ENCODE measurements at regions not wholly inside any gene's neighbourhood (a gene's known extent, or its start where the extent isn't known, plus 50 kb on each side); places are given as distances from the start of the nearest gene placed in this dataset.
A peak's percentile ranks its signal among the peaks of the same experiment; 100 is the strongest.

DNA sequence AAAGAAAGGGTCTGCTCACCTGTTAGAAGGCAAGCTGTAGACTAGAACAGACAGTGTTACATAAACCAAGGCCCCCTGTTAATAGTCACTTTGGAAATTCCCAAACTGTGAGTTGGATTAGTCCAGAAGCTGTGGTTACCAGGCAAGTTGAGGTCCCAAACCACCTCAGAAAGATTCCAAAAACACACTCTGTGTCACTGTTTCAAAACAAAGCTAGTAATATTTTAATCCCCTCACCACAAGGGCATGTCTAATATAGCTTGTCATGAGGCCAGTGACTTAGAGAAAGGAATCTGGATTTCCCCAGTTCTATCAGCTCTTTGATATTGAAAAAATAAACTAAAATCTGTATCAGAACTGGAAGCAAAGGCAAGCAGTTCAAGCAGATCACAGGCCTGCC is 244.6 kb downstream of the HAO1 start:
- peak; percentile 90 for DNase-seq (ENCODE audit: low read depth)

DNA sequence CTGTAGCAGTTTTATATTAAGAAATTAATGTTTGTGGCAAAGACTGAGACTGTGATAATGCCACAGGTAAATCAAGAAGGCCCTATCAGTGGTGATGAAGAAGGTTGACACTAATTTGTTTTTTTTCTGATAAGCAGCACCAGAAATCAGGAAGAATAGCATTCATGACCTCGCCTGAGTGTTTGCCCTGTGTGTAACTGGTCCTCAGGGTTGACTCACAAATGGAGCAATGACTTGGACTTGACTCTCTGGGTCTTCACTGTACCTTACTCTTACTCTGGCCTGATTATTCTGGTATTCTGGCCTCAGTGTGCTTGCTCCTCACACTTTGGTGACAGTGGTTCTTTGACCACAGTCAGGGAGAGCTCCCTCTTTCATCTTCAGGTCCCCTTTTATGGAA is 243.9 kb downstream of the HAO1 start:
- DNase-seq (ENCODE audit: low read depth), result peak; percentile 43

DNA sequence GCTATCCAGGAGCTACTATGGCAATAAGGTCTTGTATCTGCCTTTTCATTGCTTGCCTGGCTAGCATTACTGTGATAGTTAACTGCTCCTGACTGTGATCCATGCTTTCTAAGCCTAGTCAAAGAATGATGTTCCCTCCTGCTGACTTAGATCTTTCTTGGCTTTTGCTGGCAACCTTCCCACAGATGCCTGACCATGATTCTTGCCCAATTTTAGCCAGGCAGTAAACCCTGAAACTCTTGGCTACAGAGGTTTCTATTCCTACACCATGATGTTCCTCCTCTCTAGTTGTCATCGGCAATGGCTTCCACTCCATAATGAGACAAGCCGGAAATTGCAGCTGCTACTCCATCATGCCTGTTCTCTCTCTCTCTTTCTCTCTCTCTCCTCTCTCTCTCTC is 238.1 kb downstream of the HAO1 start:
- peak; percentile 59 for DNase-seq (ENCODE audit: low read depth)

DNA sequence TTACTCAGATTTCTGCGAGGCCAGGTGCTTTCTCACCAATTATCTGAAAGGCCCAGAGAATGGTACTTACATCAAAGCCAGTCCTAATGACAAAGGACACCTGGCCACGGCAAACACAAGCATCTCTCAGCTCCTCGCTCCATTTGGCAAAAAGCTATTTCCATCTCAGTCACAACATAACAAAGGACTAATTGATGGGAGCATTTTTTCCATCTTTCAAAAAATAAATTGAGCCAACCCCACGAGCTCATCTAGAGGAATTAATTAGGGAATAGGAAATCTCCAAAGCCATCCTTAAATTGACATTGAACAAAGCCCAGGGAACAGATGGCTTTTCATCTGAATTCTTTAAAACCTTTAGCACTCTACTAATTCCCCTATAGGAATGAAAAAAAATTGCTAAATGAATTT is 236.7 kb downstream of the HAO1 start:
- DNase-seq (ENCODE audit: low read depth), result no peak

DNA sequence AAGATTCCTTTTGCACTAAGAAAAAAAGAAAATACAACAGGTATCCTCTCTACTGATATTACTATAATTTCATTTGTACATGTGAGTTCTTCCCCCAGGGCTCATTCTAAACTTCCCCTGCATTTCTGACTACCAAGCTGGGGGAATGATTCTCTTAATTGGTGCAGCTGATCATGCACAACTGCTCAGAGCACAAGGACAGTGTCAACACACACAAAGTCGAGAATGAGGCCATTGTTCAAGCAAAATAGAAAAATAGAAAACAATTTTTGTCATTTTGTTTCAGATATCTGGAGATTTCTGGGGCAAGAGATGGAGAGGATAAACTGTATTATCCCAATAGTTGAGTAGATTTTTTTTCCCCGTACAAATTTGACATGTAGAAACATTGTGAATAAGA is 236.3 kb downstream of the HAO1 start:
- DNase-seq (ENCODE audit: low read depth), result no peak

DNA sequence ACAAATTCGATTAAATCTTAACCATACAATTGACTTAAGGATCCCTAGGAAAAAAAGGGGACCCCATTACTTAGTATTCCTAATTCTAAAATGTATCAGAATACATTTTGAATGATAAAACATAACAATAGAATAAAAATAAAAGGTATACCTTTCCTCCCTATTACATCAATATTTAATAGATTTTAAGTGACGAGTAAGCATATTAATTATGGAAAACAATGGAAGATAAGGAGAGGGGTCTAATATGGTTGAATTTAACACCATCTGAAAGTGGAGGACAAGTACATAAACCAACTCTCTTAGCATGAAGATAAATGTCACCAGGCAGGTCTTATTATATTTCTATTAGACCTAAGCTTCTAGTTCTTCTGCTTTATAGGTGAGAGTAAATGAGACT is 232.1 kb downstream of the HAO1 start:
- DNase-seq (ENCODE audit: low read depth), result no peak

DNA sequence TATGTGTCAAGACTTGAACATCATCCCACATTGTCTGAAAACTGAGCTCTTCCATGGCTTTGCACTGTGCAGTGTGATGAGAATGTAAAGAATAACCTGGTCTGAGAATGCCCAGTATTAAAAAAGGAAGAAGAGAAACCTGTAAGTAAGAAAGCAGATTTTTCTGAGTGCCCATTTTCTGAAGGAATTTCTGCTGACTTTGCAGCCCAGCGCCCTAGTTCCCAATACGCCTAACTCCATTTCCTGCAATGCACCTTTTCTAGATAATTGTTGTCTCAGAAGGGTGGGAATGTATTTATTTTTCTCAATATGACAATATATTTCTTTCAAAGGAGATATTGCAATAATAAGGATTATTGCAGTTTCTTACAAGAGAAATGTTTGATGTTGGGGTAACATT is 231.5 kb downstream of the HAO1 start:
- no peak for DNase-seq (ENCODE audit: low read depth)

DNA sequence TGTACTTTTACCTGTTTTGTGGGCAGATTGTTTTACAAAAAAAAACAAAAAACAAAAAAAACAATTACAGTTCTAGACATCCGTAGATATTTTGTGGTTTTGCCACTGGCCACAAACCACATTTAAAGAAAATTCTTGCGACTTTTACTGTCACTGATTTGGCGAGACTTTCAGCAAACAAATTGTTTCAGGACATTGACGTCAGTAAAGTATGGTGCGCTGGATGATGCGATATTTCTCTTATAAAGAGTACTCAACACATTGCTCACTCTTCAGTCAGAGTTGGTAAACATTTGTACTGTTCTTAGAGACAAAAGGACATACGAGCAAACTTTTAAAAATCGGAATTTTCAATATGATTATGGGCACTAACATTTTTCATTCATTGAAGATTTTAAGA is 229.8 kb downstream of the HAO1 start:
- no peak for DNase-seq (ENCODE audit: low read depth)

DNA sequence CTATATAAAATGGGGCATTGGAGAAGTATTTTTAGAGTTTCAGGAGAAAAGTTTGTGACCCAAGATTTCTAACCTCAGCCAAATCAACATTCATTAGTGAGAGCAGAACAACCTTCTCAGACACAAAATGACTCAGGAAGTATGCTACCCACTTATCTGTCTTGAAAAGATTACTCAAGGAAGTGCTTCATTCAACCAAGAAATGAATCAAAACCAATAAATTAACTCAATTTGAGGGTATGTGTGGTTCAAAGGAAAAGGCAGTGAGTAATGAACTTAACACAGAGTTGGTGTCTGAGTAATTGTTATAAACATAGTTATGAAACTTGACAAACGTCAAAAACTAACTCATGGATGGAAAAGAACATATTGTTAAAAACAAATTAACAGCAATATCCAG is 227.6 kb downstream of the HAO1 start:
- DNase-seq (ENCODE audit: low read depth), result no peak

DNA sequence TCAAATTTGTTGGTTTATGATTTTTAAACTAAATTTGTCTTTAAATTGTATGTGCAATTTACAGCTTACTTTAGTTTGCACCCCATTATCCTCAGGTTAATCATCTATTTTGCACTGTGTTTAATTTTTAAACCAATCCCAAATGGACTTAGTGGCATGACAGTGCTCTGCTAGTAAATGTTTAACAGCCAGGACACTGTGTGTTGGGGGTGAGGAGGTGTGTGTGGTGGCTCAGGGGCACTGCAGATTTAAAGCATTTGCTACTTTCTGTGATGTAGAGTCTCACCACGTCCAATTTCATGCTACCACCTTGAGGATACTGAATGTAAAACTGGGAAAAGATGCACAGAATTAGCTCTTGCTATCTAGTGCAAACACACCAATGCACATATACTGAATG is 225.7 kb downstream of the HAO1 start:
- no peak for DNase-seq (ENCODE audit: low read depth)

DNA sequence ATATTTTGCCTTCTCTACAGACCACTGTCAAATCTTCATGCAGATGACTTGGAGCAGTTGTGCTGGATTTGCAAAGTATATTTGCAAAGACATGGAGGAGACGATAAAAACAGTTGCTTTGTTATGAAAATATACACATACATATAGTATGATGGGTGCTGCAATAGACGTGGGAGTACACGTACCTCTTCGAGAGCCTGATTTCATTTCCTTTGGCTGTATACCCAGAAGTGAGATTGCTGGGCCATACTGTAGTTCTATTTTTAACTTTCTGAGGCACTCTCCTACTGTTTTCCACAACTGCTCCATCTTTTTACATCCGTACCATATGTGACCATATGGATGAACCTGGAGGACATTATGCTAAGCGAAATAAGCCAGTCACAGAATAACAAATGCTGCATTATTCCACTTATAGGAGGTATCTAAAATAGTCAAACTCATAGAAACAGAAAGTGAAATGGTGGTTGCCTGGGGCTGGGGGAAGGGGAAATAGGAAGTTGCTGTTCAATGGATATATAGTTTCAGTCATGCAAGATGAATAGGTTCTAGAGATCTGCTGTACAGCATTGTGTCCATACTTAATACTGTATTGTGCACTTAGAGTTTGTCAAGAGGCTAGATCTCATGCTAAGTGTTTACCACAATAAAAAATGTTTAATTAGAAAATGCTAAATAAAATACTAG is 223.8 kb downstream of the HAO1 start:
- no peak for DNase-seq (ENCODE audit: low read depth)

DNA sequence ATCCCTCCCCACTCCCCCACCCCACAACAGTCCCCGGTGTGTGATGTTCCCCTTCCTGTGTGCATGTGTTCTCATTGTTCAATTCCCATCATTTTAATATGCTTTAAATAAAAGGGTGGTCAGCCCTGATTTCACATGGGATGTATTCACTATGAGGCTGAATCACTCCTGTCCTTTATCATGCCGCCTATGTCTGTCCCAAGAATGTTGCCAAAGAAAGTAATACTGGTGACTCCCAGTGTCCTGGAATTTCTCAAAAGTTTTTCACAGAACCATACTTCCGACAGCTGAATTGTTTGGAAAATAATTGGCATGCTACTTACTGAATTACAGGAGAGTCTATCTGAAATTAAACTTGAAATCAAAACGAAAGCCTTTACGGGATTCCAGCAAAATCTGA is 217.7 kb downstream of the HAO1 start:
- peak; percentile 71 for DNase-seq (ENCODE audit: low read depth)

DNA sequence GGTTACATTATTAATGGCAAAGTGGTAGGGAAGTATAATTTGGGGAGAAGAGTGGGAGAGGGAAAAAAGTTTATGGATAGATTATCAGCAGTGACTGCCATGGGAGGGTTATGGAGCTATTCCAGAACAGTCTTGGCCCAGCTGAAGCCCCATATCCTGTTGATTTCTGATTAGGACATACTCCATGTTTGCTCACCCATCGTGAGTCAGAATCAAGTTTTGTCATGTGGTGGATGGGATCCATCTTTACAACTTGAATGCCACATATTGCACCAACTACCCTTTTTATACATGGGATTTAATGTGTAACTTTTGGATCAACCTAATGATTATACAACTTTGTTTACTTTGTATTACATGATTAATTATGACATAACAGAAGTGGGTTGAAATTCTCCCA is 217.0 kb downstream of the HAO1 start:
- DNase-seq (ENCODE audit: low read depth), result peak; percentile 57

DNA sequence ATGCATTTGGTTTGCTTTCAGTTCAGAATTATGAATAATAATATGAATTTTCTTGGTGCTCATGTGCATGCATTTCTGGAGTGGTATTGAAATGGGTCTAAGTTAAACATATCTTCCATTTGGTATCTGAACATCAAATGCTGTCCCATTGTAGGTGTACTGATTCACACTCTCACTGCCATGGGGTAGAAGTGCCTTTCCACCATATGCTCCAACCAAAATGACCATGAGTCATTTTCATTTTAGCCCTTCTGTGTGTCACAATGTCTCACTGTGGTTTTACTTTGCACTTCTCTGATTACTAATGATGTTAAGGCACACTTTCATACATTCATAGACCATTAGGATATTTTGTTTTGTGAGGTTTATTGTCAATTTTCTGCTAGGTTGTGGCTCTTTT is 211.9 kb downstream of the HAO1 start:
- peak; percentile 87 for DNase-seq (ENCODE audit: low read depth)

DNA sequence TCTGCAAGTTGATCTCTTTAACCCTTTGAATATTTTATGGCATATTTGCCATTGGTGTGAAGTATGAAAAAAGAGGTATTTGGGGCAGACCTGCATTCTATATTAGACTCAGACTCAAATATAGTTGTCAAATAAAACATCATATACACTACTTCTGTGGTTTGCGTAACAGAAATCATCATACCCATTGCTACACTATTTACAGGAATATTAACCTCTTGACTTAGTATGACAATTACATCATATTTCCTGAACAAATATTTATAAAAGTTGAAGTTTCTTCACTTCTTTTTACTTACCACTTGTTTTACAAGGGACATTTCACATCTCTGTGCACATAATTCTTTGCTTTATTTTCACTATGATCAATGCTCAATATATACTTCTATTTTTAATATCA is 206.0 kb downstream of the HAO1 start:
- no peak for DNase-seq (ENCODE audit: low read depth)

DNA sequence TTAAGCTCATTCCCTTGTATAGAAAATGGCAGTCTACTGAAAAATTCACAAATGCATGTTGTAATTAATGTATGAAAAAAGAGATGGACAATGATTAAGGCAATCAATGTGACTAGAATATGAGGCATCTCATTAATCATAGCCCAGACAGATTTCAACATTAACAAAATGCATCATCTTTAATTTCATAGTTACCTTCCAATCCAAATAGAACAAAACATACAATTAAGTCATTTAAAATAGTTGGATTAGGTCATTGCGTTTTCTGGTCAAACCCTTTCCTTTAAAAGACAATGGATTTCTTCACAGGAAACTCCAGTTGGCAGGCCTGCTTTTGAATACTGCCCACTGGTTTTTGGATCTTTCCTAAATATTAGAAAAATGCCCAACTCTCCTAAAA is 203.9 kb downstream of the HAO1 start:
- DNase-seq (ENCODE audit: low read depth), result peak; percentile 37

DNA sequence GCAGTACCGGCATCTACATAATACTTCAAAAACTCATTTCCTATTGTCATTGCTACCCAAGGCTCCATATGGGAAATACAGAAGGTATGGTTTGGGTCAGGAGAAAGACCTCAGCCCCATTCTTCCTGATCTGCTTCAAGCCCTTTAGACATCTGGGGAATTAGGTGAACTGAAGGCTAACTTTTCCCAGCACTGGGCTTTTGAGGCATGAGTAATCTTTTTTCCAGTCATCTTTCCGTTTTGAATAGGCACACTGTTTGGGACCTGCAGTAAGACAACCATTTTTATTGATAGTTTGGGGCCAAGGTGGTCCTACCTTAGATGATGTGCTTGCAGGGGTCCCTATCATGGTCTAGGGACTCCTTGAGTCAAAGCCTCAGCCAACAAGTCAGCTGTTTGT is 198.4 kb downstream of the HAO1 start:
- DNase-seq (ENCODE audit: low read depth), result peak; percentile 55

DNA sequence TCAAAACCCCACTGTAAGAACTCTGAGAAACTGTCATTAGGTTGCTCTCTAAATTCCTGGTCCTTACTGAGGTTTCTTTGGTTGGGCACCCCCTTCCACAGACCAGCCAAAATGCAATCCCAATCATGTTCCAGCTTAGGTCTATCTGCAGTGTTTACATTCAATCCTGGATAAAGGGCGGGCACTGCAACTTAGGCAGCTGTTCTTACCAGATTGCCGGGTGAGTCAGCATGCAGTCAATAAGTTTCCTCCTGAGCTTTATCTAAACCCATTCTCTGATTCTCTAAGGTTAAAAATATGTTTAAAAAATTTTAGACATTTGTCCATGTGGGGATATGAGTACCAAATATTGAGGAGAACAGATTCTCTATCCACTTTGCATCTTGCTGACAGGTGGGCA is 197.8 kb downstream of the HAO1 start:
- DNase-seq (ENCODE audit: low read depth), result peak; percentile 90

DNA sequence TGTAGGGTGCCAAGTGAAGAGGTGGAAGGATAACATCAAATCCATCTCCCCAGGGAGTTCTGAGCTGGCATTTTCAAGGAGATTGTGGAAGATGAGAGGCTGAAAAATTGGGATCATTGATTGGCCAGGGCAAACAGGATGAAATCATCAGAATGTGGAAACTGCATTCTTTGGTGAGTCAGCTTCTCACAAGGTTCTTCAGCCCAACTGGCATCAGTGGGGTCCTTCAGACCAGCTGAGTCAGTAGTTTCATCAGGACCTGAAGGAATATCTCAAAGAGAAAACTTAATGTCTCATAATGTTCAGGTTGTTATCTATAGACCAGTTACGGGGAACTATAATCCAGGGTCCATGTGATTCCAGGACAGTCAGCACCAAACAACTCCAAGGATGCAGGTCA is 195.8 kb downstream of the HAO1 start:
- peak; percentile 86 for DNase-seq (ENCODE audit: low read depth)

DNA sequence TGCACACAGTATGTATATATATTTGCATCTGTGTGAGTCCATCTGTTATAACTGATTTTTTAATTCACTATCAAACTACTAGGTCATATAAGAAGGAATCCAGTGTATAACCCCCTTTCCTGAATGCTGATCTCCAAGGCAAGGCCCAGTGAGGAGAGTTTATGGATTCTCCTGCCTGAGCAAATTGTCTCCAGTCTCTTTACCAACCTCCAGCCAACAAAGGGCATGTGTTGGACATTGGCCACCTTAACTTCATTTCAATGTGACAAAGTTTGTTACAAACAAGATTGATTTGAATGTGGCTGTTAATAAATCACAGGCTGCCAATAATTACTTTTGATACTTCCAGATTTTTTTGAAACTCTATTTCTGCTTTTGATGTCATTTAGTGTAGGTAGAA is 191.6 kb downstream of the HAO1 start:
- no peak for DNase-seq (ENCODE audit: low read depth)

DNA sequence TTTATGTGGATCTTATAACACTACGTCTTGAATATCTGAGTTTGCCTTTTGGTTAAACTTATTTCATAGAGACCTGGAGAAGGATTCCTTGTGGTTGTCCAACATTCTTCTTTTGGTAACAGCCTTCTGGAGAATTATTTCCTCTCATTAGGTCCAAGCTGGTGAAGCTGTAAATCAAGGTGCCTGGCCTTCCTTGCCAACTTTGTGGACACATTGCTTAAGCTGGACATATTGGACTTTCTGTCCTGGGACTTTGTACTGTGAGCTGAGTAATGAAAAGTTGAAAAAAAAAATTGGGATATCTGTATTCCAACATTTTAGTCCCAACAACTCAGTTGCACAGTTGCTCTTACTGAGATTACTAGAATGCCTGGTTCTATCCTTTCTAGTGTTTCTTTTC is 186.2 kb downstream of the HAO1 start:
- DNase-seq (ENCODE audit: low read depth), result no peak

DNA sequence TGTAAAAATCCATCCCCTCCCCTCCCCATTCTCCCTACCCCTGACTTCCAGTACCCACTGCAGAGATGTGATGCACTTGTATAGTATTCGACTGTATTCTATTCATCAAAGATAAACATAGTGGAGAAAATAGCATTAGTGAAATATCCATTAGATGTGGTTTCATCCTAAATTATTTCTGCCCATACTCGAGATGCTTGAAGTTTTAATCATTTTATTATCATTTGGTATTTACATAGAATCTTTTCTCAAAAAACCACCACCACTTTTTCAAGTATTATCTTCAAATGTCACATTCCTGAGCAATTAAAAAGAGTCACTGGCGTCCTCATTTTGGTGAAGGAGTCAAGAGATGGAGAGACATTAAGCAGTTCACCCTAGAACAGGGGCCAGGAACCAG is 181.9 kb downstream of the HAO1 start:
- no peak for DNase-seq (ENCODE audit: low read depth)

DNA sequence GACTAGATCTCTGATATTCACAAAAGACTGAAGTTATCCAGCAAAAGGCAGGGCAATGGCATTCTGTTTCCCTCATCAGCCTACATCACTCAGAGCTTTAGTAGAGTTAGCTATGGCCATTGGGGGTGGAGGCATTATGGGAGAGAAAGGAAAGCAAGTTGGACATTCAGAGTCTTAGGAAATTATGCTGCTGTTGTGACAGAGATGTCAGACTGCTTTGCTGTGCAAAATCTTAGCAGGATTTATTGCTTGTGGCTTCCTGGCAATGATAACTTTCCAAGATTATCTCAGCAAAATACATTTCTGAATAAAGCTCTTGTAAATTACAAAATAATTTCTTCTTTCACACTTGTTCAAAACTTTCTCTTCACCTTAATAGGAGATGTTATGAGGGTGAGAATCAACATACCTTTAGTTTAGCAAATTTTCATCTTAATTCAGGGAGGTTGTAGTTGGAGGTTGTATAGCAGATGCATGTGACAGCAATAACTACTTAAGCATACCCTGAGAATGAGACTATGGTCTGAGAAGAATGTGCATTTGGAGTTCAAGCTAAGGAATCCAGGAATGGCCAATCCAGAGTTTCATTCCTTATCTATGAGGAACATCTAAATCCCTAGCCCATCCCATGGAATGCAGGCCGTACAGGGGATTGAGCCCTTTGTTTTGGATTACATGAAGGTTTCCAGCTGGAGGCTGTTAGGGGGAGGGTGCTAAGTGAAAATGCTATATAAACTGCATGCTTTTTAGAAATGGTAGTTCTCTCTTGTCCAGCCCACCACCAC is 179.8 kb downstream of the HAO1 start:
- no peak for DNase-seq (ENCODE audit: low read depth)

DNA sequence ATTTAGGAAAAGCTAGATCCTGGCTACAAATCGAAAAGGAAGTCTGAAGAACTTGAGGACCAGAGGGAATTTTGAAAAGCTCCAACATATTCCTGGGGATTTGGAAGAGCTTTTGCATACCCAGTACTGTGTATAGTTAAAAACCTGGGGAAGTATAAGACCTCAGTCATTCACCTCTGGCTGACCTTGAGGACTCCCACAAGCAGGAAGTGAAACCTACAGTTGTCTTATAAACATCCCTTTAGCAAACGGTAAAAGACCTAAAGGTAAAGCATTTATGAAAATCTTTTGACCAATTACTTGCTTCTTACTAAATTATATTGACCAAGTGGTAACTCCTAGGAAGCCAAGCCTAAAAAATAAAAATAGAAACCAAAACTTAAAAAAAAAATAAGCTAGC is 175.0 kb downstream of the HAO1 start:
- no peak for DNase-seq (ENCODE audit: low read depth)

Data from LHCN-M2 (cell line).